ENCODE measurements at regions not wholly inside any gene's neighbourhood (a gene's known extent, or its start where the extent isn't known, plus 50 kb on each side); places are given as distances from the start of the nearest gene placed in this dataset.

GRCh38 chr2:236656166-236656565 is 86.5 kb downstream of the ACKR3 start:
- DNase-seq, result no peak

- no peak for DNase-seq
Measured at GRCh38 chr2:236656721-236657120, 87.1 kb downstream of the ACKR3 start.

GRCh38 chr2:236657215-236657614 is 87.6 kb downstream of the ACKR3 start:
- no peak for DNase-seq

GRCh38 chr2:236657801-236658200 is 88.2 kb downstream of the ACKR3 start:
- no peak for DNase-seq

GRCh38 chr2:236658974-236659757 is 89.5 kb downstream of the ACKR3 start:
- no peak for DNase-seq

GRCh38 chr2:236659758-236660150 is 90.1 kb downstream of the ACKR3 start:
- DNase-seq, result no peak

GRCh38 chr2:236661061-236661761 is 91.6 kb downstream of the ACKR3 start:
- DNase-seq, result no peak

- no peak for DNase-seq
Measured at GRCh38 chr2:236661762-236662110, 92.1 kb downstream of the ACKR3 start.

GRCh38 chr2:236662231-236663185 is 92.9 kb downstream of the ACKR3 start:
- no peak for DNase-seq

- no peak for DNase-seq
Measured at GRCh38 chr2:236663287-236664101, 93.9 kb downstream of the ACKR3 start.

GRCh38 chr2:236664136-236664535 is 94.5 kb downstream of the ACKR3 start:
- DNase-seq, result no peak

GRCh38 chr2:236665101-236665500 is 95.5 kb downstream of the ACKR3 start:
- DNase-seq, result no peak

- no peak for DNase-seq
Measured at GRCh38 chr2:236665572-236666118, 96.0 kb downstream of the ACKR3 start.

GRCh38 chr2:236666646-236667204 is 97.1 kb downstream of the ACKR3 start:
- DNase-seq, result no peak

GRCh38 chr2:236667526-236667925 is 97.9 kb downstream of the ACKR3 start:
- no peak for DNase-seq

- no peak for DNase-seq
Measured at GRCh38 chr2:236668531-236668969, 98.9 kb downstream of the ACKR3 start.

GRCh38 chr2:236670235-236670620 is 100.6 kb downstream of the ACKR3 start:
- DNase-seq, result no peak

- DNase-seq, result no peak
Measured at GRCh38 chr2:236671896-236672562, 102.4 kb downstream of the ACKR3 start.

GRCh38 chr2:236672606-236673005 is 103.0 kb downstream of the ACKR3 start:
- DNase-seq, result no peak

- no peak for DNase-seq
Measured at GRCh38 chr2:236673126-236673822, 103.6 kb downstream of the ACKR3 start.

- no peak for DNase-seq
Measured at GRCh38 chr2:236673823-236674185, 104.2 kb downstream of the ACKR3 start.
